CD4-positive, alpha-beta T cell treated with Interleukin-10 for 1 hour (primary cell): ENCODE measurements at regions not wholly inside any gene's neighbourhood (a gene's known extent, or its start where the extent isn't known, plus 50 kb on each side); places are given as distances from the start of the nearest gene placed in this dataset.
"Not testable (repeated sequence)": the region's sequence is repeated elsewhere in the genome, so short reads cannot be mapped to it uniquely, and the experiment has no call there.

Experiments
- DNase-seq: peaks from one replicate; pipeline ENCODE4 v3.0.0-alpha.2; 2020

DNA sequence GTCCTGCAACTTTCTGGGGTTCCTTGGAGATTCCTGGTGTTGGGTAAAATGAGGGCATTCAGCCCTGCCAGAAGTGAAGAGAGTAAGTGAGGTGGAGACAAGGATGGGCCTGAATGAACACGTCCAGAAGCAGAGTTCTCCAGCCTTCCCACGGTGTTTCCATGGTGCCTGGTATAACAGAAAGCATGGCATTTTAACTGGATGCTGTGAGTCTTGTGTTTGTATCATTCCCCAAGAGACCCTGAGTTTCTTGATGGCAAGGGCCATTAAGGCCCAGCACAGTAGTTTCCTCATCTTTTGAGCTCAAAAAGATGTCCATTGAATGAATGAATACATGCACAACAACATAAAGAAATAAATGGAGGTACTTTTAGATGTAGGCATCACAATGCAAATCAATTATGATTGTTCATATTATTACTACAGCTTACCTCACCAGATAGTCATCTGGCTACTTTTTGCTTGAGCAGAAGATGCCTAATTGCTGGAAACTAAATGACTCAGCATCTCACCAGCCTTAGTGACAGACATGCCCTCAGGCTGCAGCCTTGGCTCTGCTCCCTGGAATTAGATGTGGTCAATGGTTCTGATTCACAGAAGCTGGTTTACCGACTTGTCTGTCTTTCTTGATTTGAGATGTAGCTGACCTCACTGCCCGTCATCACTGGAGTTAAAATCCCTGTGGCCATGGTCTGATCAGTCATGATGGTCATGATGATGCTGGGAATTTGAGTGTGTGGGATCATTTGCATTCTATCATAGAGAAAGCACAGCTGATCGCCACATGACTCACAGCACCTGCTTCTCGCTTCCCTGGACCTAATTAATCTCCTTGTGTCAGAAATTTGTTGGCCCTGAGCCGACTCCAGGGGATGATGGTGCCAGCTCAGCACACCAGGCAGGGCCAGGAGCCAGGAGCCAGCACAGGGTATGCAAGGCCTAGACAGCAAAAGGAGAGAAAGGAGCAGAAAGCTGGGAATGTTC, 83.9 kb downstream of the CXCL12 start:
- DNase-seq = no peak

DNA sequence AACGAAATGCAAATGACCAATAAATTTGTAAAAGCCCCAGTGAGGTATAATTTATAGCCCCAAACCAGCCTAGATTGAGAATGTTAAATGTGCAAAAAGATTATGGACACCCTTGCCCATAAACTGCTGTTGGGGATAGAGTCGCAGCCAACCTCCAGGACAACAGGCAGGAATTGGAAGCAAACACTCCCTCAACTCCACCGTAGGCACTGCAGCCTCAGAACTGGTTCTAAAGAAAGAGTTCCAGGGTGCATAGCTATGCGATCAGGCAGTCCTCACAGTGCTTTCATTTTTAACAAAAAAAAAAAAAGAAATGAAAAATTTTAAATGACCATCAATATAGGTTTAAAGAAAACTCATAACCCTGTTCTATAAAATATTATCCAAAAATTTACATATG, 86.2 kb downstream of the CXCL12 start:
- no peak for DNase-seq

DNA sequence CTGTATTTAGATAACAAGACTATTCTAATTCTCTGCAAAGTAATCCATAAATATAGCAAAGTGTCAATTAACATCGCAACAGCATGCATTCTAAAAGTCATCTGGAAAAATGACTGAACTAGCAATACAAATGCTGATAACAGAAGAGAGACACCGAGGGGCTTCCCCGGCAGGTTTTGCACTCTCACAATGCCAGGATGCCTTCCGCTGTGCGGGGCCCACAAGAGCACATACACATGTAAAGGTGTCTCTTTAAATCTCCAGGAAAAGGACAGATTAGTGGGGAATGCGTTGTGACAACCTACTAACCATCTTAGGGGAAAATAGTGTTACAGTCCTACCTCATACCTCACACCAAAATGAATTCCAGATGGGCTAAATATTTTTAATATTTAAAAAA, 86.9 kb downstream of the CXCL12 start:
- DNase-seq = no peak

DNA sequence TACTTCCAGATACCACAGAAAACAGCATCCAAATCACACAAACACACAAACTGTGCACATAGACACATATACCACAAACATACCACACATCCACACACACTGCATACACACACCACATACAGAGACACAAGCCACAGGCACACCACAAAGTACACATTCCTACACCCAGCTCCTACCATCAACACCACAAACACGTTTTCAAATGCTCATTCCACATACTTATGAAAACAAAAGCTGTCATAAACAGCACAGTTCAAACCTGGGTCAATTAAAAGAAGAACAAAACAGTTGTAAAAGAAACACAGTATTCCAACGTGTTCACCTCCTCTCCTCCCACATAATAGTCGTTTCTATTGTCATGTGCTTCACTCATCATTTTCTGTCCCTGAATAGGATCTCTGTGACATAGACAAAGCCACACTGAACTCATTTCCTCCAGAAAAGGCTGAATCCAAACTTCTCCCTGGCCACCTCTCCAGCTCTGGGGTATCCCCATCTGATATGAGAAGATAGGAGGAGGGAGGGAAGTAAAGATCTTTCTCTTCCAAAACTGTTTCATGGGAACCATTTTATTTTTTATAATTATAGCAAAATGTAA, 89.2 kb downstream of the CXCL12 start:
- DNase-seq = no peak

DNA sequence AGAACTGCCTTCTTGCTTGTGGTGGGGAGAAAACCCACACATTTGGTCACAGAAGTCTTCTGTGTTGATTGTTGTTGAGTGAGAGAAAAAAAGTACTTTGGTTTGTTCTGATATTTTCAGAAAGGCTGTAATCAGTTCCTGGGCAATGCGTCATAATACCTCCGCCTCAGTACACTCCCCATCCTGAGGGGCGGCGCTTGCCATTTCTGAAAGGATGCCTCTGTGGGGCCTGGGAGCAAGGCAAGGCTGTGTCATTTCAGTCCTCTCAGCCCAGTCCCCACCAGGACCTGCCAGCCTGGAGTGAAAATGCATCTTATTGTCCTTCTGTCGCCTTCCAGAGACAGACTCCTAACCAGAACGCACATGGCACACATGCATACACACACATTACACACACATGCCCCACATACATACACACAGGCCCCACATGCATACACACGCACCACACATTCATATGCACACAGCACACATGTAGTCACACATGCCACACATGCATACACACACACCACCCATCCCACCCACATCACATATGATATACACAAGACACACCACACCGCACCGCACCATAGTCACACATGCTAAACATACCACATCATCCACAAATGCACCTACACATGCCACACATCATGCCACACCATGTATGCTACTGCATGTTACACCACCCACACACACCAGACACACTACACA, 90.0 kb downstream of the CXCL12 start:
- no peak for DNase-seq

DNA sequence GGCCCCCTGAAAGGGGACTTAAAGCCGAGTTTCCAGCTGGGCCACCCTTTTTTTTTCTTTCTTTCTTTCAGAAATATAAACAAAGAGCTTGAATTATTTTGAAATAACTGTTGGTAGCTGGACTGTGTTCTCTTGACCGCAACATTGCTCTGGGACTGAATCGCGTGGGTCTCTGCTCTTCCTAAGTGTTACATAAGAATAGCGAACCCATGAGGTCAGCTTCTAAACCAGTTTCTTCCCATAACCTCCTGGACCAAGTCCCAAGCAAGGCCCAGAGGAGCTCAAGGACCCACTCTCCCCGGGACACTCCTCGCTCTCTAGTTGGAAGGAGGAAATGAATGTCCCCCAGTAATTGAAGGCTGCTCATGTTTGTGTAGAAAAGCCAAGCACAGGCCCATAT, 91.1 kb downstream of the CXCL12 start:
- no peak for DNase-seq

DNA sequence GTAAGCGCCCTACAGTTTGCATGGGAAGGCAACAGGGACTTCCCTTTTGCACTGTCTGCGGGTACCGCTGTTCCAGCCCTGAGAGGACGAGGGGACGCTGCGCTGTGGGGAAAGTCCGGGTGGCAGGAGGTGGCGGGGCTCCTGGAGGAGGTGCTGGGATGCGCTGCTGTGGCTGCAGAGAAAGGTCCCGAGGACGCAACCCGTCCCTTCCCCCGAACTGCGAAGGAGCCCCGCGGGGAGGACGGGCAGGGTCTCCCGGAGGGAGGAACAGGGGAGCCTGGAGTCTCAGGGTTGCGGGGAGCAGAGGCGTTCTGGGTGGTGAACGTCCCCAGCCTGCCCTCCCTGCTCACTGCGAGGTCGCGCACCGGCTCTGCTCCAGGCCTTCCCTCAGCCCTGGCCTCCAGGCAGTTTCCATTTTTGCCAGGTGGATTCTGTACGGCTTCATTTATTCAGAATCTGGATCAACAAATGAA, 91.6 kb downstream of the CXCL12 start:
- DNase-seq = no peak

DNA sequence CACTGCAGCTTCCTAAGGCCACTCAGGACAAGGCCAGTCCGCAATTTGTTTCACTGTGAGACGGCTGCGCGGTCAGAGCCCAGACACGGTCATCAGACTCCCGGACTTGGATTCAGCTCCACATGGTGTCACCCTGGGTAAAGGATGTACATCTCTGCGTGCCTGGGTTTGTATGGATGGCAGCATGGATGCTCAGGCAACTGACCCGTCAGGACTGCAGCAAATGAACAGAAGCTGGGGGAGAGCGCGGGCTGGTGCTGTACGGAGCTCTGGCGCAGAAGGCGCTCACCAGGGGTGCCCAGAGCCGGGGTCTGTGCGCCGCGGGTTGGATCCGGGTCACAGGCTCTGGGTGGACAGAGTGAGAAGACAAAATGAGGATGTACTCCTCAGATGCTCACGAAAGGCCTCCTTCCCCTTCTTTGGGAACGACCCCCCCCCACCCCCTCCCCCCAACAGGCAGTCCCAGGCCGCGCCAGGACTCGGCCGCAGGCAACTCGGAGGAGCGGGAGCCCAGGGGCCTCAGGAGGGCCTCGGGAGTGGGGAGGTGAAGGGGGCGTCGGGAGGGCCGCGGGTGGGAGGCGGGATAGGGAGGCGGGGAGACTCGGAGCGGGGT, 92.4 kb downstream of the CXCL12 start:
- no peak for DNase-seq

DNA sequence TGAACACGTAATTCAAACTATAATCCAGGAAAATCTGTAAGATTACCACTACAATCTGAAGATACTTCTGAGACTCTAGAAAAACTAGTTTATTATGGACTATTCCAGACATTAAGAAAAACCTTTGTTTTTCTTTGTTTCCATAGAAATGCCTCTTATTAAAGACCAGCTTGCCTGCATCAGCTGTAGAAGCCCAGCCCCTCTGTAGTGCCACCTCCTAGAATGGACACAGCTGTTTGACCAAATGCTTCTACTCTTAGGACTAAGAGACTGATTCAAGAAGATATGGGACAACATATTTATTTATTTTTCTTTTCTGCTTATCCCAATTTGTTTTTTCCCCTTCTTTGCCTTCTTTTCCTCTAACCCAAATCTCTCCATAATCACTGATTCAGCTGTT, 93.8 kb downstream of the CXCL12 start:
- DNase-seq = no peak

DNA sequence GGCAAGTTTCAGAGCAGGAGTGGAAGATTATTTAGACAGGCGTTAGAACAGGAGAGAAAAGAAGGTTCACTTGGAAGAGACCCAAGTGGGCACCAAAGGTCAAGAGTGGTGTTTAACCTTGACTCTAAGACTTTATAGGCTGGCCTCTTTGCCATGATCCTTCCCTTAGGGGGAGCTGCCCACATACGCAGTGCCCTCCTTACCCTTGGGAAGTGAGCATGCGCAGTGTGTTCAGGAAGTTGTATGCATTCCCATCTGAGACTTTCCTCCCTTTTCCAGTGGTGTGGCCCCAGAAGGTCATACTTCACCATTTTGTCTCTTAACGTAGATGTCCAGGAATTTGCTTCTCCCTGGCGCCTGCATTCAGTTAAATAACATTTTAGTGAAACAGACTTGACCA, 95.8 kb downstream of the CXCL12 start:
- DNase-seq = no peak

DNA sequence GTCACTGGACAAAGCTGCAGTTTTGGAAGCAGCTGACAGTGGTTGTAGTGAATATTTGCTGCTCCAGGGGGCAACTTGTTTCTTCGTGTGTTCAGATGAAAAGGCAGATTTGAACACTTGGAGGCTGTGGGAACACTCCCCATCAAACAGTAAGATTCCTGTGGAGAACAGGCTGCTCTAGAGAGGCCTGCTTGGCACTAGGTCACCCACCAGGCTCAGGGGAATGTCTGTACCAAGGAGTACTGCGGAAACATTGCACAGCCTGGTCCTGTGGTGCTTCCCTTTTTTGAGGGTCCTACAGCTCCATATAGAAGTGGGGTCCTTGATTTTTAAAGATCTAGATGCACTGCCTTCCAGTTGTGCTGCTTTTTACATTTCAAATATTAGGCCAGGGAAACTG, 97.5 kb downstream of the CXCL12 start:
- no peak for DNase-seq

DNA sequence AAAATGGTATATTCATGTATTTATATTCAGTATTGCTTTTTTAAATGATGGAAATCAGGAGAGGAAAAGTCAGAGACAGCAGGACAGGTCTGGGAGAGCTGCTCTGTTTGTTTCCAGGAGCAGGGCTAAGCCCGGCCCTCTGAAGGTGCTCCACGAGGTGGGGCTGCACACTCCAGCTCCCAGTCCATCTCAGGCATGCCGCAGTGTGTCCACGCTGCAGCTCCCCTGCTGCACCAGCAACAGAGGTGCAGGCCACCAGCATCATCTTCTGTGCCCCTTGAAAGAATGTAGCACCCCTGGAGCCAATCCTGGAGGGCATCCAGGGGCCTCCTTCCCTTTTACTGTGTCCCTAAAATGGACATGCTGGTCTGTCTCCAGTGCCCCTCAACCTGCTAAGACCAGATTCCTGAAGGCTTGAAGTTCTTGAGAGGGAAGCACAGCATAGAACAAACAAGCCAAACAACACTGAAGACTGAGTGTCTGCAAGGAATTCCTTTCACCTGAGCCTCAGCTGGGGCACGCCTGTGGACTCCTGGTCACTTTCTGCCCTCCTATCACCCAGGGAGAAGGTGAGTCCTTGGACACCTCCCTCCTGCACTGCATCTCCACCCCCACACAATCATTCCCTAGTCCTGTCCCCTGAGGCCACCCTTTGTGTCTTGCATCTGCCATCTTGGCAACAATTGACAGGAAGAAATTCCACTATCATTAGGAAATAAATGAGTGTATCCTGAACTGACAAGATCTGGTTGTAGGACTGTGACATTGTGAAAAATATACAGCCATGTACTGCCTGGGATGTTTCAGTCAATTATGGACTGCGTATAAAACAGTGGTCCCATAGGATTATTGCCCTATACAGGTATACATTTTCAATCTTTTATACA, 100.5 kb downstream of the CXCL12 start:
- no peak for DNase-seq

DNA sequence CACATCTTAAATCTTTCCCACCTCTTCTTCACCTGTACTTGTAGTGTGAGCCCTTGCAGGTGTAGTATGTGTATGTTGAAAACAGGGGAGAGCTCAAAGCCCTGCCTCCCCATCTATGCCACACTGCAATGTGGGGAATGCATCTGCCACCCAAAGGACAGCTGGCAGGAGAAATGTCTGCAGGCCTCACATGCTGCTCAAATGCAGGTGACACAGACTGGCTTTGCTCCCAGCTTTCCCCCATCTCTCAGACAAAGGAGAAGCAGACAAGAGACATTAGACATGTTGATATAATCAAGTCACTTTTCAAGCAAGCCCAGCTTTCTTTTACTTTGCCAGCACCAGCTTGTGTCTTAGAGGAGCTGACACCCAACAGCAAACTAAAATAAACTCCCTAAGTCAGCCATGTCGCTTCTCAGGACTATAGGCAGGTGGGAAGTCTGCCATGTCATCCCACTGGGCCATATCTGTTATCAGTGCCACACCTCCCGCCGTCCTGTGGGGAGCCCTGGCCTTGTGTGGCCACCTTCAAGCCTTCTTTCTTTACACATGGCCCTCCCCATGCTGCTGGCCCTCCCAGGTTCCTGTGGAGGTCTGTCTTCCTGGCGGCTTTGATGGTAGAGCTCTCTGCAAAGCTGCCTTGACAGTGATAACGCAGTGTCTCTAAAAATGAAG, 102.1 kb downstream of the CXCL12 start:
- DNase-seq = no peak

DNA sequence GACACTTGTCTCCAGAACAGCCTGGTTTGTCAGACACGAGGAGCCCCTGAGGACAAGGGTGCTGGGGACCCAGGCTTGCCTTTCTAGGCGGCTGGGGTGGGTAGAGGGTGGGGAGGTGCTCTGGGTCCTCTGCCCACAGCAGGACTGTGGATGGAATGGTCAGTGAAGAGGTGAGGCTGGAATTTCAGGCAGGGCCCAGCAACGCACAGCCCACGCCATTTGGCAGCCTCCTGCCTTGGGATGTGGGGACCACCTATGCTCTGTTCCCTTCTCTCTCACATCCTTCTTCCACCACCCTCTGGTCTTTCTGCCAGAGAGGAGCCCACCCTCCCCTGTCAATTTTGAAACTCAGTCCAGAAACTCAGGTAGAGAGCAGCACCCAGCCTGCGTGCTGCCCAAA, 103.2 kb downstream of the CXCL12 start:
- DNase-seq = no peak

DNA sequence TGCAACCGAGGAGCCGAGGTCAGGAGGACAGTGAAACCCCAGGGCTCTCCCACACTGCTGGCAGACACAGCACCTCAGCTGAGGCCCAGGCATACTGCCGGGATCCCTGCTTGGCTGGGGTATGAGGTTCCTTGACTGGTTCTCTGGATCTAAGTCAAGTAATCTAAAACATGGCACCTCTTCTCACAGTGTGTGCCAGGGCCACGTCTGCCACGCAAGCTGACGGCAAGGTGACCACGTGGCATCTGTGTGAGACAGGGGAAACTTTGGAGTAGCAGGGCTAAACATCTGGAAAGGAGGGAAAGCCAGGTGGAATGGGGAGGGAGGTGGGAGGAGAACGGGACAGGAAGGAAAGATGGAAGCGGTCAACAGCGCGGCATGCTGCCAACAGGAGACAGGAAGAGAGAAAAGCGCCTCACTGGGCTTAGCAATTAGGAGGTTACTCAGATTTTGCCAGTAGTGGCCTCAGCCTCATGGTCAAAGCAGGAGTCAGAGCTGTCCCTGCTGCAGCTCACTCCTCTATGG, 103.7 kb downstream of the CXCL12 start:
- no peak for DNase-seq

DNA sequence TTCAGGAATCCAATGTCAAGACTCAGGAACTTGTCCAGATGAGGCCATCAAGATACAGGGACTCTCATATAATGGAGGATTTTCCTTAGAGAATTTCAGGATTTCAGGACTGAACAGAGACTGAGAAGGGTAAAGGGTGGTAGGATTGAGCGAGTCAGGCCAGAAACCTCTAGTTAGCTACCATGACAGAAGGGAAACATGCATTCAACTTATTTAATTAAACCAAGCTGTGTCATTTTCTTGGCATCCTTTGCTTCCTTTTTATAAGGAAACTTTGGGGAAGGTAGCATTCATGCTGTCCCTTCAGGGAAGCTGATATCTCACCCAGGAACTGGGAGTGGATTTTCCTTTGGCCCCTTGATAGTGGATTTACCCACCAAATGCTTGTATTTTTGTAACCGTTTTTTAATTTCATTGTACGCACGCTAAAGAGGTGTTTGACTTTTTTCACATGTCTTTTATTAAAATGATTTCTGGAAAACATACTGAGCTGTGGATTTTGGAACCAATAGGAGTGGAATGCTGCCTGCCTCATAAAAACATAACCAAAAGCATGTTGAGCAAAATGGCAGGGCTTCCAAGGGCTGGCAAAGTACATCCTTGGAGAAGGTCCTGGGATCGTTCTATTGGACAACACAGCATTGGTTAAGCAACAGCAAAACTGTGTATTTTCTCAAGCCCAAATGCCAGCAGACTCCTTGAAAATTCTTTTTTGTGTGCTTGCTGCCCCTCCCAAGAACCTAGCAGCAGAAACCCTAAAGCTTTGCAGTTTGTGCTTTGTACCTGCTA, 104.5 kb downstream of the CXCL12 start:
- DNase-seq = no peak

DNA sequence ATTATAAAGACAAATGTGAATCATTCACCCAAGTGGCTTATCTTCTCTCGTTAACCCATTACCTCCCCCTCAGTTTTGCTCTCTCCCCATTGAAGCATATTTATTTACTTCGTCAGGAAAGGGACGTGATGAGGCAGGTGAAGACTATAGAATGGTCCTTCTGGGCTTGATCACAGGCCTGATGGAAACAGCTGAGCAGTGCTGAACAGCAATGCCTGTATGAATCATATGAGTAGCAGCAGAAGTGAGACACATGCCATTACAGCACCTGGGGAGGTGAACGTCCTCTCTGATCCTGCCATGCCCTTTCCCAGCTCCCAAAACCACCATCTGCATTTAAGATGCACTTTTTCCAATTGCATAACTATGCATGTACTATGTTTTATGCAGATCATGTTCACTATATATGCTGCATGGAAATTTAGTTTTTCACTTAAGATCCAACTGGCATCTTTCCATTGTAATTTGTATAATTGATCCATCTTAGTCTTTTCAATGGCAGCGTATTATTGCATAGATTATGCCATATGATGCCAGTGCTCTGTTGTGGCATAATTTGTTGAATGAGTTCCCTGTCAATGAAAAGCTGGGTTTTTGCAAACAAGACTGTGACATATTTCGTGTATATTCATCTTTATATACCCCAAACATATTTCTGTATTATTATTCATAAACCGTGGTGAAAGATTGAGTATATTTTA, 105.3 kb downstream of the CXCL12 start:
- DNase-seq = no peak

DNA sequence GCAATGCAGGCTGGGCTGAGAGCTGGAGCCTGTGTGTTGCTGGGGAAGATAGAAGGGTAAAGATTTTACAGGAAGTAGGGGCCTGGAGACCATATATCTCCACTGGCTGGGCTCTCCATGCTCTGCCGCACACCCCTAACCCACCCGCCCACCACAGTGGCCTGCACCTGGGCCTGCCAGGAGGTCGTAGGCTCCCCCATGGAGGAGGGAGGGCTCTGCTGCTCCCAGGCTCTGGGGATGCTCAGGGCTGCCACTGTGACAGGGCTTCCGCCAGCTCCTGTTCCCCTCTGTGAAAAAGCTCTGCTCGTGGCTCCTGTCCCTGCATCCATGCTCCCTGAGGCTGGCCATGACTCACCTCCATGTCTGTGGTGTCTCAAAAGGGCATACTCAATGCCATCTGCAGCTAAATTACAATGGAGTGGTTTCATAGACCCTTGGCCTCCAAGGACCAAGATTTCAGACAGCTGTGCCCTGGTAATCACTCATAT, 106.0 kb downstream of the CXCL12 start:
- DNase-seq = no peak

DNA sequence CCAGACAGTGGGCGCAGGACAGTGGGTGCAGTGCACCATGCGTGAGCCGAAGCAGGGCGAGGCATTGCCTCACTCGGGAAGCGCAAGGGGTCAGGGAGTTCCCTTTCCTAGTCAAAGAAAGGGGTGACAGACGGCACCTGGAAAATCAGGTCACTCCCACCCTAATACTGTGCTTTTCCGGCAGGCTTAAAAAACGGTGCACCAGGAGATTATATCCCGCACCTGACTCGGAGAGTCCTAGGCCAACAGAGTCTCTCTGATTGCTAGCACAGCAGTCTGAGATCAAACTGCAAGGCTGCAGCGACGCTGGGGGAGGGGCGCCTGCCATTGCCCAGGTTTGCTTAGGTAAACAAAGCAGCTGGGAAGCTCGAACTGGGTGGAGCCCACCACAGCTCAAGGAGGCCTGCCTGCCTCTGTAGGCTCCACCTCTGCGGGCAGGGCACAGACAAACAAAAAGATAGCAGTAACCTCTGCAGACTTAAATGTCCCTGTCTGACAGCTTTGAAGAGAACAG, 116.4 kb downstream of the CXCL12 start:
- DNase-seq = not testable (repeated sequence)
